ENCODE measurements at regions not wholly inside any gene's neighbourhood (a gene's known extent, or its start where the extent isn't known, plus 50 kb on each side); places are given as distances from the start of the nearest gene placed in this dataset.

GRCh38 chr3:59551834-59552233, 502.0 kb upstream of the CFAP20DC start:
- H3K27ac Mint-ChIP-seq (ENCODE audit: unreplicated experiment) = no peak overlapping the region
- H3K4me3 Mint-ChIP-seq (ENCODE audit: low read depth, unreplicated experiment) = no peak overlapping the region
- H3K36me3 Mint-ChIP-seq (ENCODE audit: insufficient read depth, unreplicated experiment) = no peaks in the 10 kb centered on the region
- peaks cover 2% of the 10 kb centered on the region for H3K9me3 Mint-ChIP-seq (ENCODE audit: low read depth, unreplicated experiment)
- no peak for DNase-seq
- H3K4me1 Mint-ChIP-seq (ENCODE audit: low read depth, unreplicated experiment) = no peaks in the 10 kb centered on the region
- TF ChIP-seq, protein P1, sequence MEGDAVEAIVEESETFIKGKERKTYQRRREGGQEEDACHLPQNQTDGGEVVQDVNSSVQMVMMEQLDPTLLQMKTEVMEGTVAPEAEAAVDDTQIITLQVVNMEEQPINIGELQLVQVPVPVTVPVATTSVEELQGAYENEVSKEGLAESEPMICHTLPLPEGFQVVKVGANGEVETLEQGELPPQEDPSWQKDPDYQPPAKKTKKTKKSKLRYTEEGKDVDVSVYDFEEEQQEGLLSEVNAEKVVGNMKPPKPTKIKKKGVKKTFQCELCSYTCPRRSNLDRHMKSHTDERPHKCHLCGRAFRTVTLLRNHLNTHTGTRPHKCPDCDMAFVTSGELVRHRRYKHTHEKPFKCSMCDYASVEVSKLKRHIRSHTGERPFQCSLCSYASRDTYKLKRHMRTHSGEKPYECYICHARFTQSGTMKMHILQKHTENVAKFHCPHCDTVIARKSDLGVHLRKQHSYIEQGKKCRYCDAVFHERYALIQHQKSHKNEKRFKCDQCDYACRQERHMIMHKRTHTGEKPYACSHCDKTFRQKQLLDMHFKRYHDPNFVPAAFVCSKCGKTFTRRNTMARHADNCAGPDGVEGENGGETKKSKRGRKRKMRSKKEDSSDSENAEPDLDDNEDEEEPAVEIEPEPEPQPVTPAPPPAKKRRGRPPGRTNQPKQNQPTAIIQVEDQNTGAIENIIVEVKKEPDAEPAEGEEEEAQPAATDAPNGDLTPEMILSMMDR (IDR thresholded peaks at IDR 0.05; ENCODE audit: unreplicated experiment) = no peak
- no TSS peak for BruUV-seq (replicated peaks)
- CTCF ChIA-PET = no interaction called here
- intact Hi-C loops (cut with micrococcal nuclease; ENCODE audit: unreplicated experiment) = no loop called here
- H3K27me3 Mint-ChIP-seq (ENCODE audit: unreplicated experiment) = no peaks in the 10 kb centered on the region

DNA sequence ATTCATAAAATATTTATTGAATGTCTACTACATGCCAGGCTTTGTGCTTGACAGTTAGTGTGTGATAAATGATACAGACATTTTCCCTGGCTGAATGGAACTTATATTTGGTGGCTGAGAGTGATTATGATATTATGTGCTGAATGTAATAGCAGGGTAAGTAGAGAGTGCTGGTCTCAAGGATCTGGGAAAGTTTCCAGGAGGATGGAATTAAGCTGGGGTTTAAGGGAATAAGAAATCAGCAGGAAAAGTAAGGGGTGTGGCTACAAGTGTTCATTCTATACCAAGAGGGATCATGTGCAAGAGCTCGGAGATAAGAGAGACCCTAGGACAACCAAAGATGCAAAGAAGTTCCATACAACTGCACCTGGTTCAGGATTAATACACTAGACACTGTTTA, 500.1 kb upstream of the CFAP20DC start:
- Mint-ChIP-seq H3K36me3 (ENCODE audit: insufficient read depth, unreplicated experiment) (no peaks in the 10 kb centered on the region), H3K4me1 (ENCODE audit: low read depth, unreplicated experiment) (no peaks in the 10 kb centered on the region), H3K27ac (ENCODE audit: unreplicated experiment) (no peak overlapping the region), H3K9me3 (ENCODE audit: low read depth, unreplicated experiment) (peaks cover 2% of the 10 kb centered on the region), H3K27me3 (ENCODE audit: unreplicated experiment) (no peaks in the 10 kb centered on the region), H3K4me3 (ENCODE audit: low read depth, unreplicated experiment) (no peak overlapping the region)
- CTCF ChIA-PET = no interaction called here
- BruUV-seq (replicated peaks) = no TSS peak
- no peak for DNase-seq
- TF ChIP-seq, protein P1 (IDR thresholded peaks at IDR 0.05; ENCODE audit: unreplicated experiment) = no peak
- intact Hi-C loops (cut with micrococcal nuclease; ENCODE audit: unreplicated experiment) = no loop called here

DNA sequence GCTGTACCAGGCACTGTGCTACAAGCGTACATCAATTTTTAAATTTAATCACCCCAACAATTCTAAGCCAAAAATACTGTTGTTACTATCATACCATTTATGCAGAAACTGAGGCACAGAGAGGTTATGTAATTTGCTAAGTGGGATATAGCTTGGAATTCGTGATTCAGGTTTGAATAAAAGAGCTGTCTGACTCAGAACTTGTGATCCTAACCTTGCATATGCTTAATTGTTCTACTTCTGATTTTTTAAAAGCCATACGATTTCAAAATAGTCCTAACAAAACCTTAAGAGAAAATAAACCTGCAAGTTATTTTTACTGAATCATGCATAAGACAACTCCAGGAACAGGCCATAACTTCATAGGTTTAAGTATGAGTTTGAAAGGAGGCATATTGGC, 498.0 kb upstream of the CFAP20DC start:
- DNase-seq = no peak
- Mint-ChIP-seq H3K36me3 (ENCODE audit: insufficient read depth, unreplicated experiment) (no peaks in the 10 kb centered on the region), H3K9me3 (ENCODE audit: low read depth, unreplicated experiment) (no peaks in the 10 kb centered on the region), H3K4me1 (ENCODE audit: low read depth, unreplicated experiment) (no peaks in the 10 kb centered on the region), H3K4me3 (ENCODE audit: low read depth, unreplicated experiment) (no peak overlapping the region), H3K27ac (ENCODE audit: unreplicated experiment) (no peak overlapping the region), H3K27me3 (ENCODE audit: unreplicated experiment) (no peaks in the 10 kb centered on the region)
- TF ChIP-seq, protein P1 (IDR thresholded peaks at IDR 0.05; ENCODE audit: unreplicated experiment) = no peak
- CTCF ChIA-PET = no interaction called here
- BruUV-seq (replicated peaks) = no TSS peak
- intact Hi-C loops (cut with micrococcal nuclease; ENCODE audit: unreplicated experiment) = no loop called here

GRCh38 chr3:59546522-59546921, 496.7 kb upstream of the CFAP20DC start:
- CTCF ChIA-PET = no interaction called here
- no TSS peak for BruUV-seq (replicated peaks)
- H3K4me1 Mint-ChIP-seq (ENCODE audit: low read depth, unreplicated experiment) = no peaks in the 10 kb centered on the region
- TF ChIP-seq, protein P1 (IDR thresholded peaks at IDR 0.05; ENCODE audit: unreplicated experiment) = no peak
- no peak overlapping the region for H3K4me3 Mint-ChIP-seq (ENCODE audit: low read depth, unreplicated experiment)
- H3K27ac Mint-ChIP-seq (ENCODE audit: unreplicated experiment) = no peak overlapping the region
- no peaks in the 10 kb centered on the region for H3K9me3 Mint-ChIP-seq (ENCODE audit: low read depth, unreplicated experiment)
- H3K36me3 Mint-ChIP-seq (ENCODE audit: insufficient read depth, unreplicated experiment) = no peaks in the 10 kb centered on the region
- intact Hi-C loops (cut with micrococcal nuclease; ENCODE audit: unreplicated experiment) = no loop called here
- H3K27me3 Mint-ChIP-seq (ENCODE audit: unreplicated experiment) = no peaks in the 10 kb centered on the region
- DNase-seq = no peak

DNA sequence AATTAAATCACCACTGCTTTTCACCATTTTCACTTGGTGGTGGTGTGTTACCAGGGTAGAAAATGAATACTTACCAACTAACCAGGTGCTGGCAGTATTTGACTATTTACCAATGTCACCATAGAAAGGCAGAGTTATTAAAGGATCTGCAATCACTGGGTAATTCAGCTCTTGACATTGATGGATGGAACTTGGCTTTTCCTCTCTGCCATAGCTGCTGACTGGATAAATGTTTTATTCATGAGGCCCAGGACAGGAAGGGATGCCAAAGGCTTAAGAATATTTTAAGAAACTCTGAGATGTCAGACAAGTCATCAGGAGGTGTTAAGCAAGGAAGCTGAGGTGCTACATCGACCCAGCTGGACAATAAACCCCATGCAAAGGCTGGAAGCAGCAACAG, 495.5 kb upstream of the CFAP20DC start:
- no peak overlapping the region for H3K27ac Mint-ChIP-seq (ENCODE audit: unreplicated experiment)
- DNase-seq = no peak
- H3K4me3 Mint-ChIP-seq (ENCODE audit: low read depth, unreplicated experiment) = no peak overlapping the region
- H3K9me3 Mint-ChIP-seq (ENCODE audit: low read depth, unreplicated experiment) = no peaks in the 10 kb centered on the region
- no peaks in the 10 kb centered on the region for H3K36me3 Mint-ChIP-seq (ENCODE audit: insufficient read depth, unreplicated experiment)
- H3K4me1 Mint-ChIP-seq (ENCODE audit: low read depth, unreplicated experiment) = no peaks in the 10 kb centered on the region
- TF ChIP-seq, protein P1 (IDR thresholded peaks at IDR 0.05; ENCODE audit: unreplicated experiment) = no peak
- intact Hi-C loops (cut with micrococcal nuclease; ENCODE audit: unreplicated experiment) = no loop called here
- no TSS peak for BruUV-seq (replicated peaks)
- CTCF ChIA-PET = no interaction called here
- no peaks in the 10 kb centered on the region for H3K27me3 Mint-ChIP-seq (ENCODE audit: unreplicated experiment)

All from Calu3 (cell line).